ENCODE measurements at regions not wholly inside any gene's neighbourhood (a gene's known extent, or its start where the extent isn't known, plus 50 kb on each side); places are given as distances from the start of the nearest gene placed in this dataset.

GRCh38 chr13:56837161-56837560 lies 303.6 kb upstream of the PRR20A start:
- TF ChIP-seq, protein P1, sequence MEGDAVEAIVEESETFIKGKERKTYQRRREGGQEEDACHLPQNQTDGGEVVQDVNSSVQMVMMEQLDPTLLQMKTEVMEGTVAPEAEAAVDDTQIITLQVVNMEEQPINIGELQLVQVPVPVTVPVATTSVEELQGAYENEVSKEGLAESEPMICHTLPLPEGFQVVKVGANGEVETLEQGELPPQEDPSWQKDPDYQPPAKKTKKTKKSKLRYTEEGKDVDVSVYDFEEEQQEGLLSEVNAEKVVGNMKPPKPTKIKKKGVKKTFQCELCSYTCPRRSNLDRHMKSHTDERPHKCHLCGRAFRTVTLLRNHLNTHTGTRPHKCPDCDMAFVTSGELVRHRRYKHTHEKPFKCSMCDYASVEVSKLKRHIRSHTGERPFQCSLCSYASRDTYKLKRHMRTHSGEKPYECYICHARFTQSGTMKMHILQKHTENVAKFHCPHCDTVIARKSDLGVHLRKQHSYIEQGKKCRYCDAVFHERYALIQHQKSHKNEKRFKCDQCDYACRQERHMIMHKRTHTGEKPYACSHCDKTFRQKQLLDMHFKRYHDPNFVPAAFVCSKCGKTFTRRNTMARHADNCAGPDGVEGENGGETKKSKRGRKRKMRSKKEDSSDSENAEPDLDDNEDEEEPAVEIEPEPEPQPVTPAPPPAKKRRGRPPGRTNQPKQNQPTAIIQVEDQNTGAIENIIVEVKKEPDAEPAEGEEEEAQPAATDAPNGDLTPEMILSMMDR (IDR thresholded peaks at IDR 0.05), result no peak
- TF ChIP-seq EP300 (IDR thresholded peaks at IDR 0.05), result no peak

Data from esophagus muscularis mucosa (tissue), 3 donors.